NCI-H2196 treated with DMSO at 0.1 percent for 48 hours (cell line): ENCODE measurements at regions not wholly inside any gene's neighbourhood (a gene's known extent, or its start where the extent isn't known, plus 50 kb on each side); places are given as distances from the start of the nearest gene placed in this dataset.

Source experiments
- DNase-seq: peaks from one replicate; lab custom pipeline; 2025; ENCODE audit not compliant: unreplicated experiment; lab: John Stamatoyannopoulos, UW

DNA sequence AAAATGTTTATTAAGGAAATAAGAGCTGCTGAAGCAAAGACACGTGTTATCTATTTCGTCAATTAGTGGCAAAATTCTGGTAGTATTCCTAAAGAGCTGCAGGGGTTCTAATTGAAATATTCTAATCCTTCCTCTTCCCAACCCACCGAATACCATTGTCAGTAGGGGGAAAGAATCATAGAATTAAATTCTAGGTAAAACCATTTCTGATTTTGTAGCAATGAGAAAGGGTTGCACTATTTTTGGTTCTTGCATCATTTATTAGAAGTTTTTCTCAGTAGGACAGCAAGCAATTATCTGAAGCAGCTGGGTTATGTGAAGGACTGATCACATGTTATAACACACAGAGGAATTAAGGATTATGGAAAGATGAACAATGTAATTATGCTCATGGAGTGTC lies 80.3 kb upstream of the SEMA6A start:
- no peak for DNase-seq

DNA sequence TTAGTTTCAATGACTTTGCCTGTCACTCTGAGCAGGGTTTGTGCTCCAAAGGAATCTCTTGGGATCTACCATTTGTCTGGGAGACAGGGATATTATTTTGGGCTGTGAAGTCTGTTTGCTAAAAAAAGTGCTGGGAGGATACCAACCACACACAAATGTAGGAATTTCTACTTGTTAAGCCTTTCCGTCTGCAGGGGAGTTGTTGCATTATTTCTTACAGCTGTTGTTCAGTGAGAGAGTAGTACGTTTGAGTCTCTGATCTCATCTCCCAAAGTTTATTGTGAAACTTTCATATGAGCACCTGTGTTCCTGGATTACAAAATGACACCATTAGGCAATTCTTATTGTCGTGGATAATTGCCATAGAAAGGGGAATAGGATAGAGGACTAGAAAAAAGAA lies 78.3 kb upstream of the SEMA6A start:
- no peak for DNase-seq

DNA sequence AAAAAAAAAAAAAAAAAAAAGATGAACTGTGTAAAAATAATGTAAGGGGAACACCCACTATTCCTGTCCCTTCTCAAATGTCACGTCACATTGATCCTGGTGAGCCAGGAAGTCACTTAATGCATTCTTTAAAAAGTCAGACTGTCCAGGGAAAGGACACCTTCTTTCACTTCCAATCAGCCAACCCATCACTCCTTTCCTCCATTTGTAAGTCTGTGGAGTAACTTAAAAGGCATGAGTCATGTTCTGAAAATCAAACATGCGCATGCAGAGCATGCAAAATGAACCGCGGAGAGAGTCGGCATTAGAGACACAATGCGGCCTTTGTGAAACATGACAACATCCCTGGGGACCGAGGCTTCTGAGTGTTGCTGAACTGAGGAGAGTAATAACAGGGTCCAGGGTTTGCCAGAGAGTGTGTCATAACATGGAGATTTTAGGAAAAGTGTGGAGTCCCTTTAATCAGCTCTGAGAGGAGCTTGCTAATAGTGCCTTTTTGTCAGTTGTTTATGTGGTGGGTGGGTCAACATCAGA lies 77.6 kb upstream of the SEMA6A start:
- DNase-seq = no peak

DNA sequence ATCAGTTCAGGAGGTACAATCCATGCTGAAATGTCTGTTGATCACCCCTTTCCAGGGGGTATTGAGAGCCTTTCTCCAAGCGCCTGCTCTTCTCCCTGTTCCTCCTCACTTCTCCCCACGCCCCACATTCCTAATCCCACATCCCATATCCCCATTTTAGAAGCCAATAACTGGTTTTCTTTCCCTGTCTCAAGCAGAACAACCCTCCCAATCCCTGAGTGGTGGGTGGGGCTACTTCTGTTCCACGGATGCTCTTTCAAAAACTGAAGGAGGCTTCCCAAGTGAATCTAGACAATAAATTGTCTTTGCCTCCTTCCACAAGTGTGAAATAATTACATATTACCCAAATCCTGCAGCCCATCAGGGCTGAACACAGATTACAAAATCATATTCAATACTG lies 77.0 kb upstream of the SEMA6A start:
- DNase-seq = no peak

DNA sequence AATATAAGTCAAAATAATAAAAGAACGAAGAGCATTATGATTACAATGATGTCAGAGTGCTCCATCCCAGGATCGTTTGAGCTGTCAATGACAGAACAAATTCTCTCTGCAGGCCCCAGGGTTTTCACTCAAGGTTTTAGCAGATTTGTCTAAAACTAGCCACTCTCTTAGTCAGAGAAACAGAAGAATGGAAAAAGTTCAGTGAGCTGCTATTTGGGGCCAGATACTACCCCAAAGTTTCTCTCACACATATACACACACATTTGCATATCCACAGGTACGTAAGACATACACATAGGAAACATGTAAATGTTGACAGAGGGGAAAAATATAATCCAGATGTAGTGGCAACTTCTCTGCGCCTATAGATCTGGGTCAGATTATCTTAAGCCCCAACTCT lies 76.3 kb upstream of the SEMA6A start:
- no peak for DNase-seq

DNA sequence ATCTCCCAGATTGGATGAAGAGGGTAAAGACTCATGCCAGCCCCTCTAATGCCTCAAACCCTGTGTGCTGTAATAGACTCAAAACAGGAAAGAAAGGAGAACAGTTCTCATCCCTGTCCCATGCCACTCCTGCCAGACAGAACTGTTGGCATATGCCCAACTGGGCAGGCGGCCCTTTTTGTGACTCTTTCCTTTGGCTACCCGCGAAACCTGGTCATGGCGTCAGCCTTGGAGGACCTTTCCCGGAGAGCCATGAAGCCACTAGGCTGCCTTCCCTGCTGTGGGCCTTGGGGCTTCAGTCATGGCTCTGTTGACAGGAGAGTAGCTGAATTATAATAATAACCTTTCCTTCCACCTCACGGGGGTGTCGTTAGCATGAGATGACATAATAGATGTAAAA lies 75.9 kb upstream of the SEMA6A start:
- DNase-seq = no peak

DNA sequence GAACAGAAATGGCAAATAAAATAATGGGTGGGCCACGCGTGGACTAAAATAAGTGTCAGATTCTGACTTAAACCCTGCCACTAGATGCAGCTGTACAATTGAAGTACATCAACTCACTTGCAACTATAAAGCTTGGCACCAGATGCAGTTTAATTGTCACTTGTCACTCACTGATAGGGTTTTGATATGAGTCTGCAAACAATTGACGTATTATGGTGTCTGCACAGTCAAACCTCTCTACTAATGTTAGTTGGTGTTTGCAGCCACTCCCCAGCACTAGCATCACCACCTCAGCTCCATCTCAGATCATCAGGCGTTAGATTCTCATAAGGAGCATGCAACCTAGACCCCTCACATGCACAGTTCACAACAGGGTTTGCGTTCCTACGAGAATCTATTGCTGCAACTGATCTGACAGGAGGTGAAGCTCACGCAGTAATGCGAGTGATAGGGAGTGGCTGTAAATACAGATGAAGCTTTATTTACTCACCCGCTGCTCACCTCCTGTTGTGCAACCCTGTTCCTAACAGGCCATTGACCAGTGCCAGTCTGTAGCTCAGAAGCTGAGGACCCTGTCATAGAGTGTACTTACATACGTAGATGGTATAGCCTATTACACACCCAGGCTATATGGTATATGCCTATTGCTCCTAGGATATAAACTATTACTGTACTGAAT lies 72.1 kb upstream of the SEMA6A start:
- no peak for DNase-seq

DNA sequence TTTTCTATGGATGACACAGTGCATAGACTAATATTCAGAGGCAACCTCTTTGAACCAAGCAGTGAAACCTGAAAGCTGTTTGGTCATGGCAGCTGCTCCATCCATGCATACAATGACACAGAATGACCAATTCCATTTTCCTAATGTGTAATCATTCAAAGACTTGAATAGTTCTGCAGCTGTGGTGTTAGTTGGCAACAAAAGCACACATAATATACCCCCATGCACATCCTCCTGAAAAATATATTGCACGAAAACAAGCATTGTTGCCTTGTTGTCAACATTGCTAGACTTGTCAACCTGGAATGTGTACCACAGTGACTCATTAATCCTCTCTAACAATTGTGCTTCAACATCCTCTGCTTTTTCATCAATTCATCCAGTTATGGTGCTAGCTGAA lies 71.0 kb upstream of the SEMA6A start:
- DNase-seq = no peak

DNA sequence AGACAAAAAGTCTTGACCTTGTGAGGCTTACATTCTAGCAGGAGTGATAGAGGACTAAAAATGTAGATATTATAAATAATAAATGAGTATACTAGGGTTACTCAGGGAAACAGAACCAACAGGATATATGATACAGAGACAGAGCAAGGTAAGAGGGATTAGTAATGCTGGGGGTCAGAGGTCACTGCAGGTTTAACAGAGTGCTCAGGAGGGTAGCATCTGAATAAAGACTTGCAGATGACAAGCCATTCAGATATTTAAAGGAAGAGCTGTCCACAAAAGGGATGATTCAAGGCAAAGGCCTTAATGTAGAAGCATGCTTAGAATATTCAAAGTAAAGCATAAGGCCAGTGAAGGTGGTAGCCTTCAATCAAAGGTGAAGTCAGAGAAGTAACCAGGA lies 65.6 kb upstream of the SEMA6A start:
- no peak for DNase-seq

DNA sequence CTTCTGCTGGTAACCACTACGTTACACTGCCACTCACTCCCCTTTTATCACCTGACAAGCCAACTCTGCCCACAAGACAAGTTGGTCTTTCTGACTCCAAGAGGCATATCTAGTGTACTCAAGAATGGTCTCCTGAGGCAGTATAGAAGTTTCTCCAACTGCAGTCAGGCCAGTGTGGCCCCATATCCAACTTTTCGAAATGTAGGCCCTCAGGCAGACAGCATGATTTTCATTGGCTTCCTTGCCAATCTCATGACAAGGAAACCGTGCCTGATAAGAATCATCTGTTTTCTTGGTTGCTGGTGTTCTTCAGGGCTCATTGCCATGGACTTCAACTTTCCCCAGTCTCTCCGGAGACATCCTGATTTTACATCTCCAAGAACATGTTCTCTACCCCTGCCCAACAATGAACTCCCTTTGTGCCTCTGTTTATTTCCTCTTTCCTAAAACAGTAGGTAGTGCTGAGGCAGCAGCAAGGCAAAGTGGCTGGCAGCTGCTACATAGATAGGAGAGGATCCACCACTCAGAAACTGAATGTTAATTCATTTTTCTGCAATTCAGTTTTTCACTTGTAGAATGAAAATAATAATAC lies 62.6 kb upstream of the SEMA6A start:
- DNase-seq = no peak

DNA sequence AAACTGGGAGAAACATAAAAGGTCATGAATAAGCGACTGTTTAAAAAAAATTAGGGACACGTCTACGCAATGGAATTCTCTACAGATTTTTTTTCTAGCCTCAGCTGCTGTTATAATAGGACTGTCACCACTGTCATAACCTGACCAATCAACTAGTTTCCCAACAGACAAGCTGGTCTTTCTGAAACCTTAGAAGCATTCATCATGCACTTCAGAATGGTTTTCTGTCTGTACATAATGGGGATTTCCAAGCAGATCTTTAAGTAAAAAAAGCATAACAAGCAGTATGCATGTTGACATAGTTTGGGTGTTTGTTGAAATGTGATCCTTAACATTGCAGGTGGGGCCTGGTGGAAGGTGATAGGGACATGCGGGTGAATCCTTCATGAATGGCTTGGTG lies 58.3 kb upstream of the SEMA6A start:
- DNase-seq = no peak

DNA sequence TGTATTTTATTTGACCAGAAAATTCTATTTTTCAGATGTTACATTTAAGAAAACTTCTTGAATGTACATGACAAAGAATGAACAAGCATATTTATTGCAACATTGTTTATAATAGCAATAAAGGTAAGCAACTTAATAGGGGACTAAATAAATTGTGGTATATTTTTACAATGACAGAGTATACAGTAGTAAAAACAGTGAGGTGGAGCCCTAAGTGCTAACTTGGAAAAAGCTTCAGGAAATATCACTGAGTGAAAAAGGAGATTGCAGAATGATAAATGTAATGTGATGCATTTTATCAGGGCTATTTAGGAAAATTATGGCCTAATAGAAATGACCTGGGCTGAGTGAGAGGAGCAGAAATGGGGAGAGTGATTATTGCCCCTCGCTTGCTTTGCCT lies 56.5 kb upstream of the SEMA6A start:
- no peak for DNase-seq

DNA sequence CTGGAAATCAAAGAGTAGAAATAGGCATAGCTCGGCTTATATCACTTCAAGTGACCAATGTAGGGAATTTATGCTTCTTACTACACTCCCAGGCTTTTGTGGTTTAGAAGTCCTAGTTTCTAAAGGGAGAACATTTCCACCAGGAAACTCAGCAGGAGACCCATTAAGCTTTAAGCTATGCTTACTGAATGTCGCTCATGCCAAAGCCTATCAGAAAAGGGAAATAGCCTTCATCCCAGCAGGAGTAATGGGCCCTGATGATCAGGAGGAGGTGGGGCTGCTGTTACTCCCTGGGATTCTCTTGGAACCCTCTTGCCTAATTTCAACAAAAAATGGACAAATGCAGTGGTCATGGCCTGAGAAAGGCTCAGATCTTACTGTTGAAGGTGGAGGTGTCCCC lies 54.5 kb upstream of the SEMA6A start:
- DNase-seq = no peak

DNA sequence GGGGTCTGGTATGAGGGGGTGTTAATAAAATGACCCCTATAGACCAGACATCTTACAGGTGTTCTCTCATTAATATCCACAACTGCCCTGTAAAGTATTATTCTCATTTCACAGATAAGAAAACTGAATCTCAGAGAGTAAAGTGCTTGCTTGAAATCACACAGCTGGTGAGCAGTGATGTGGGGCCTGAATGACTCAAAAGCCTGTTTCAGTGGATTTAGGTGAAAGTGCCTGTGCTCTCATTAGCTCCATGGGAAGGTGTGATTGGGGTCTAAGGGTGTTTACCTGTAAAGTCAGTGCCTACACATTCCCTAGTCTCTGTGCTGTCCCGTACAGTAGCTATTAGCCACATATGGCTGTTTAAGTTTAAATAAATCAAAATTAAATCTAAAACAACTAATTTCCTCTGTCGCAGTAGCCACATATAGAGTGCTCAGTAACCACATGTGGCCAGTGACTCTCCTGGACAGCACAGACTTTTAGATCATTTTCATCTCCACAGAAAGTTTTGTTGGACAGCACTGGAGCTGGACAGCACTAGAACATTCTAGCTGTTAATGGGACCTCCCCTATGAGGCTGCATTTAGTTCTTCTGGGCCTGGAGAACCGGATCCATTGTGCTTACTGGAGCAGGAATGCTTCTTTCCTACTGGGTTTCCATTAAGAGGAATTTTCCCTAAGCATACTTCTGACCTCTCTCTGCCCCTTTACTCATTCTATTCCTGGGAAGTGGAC lies 52.5 kb upstream of the SEMA6A start:
- no peak for DNase-seq

DNA sequence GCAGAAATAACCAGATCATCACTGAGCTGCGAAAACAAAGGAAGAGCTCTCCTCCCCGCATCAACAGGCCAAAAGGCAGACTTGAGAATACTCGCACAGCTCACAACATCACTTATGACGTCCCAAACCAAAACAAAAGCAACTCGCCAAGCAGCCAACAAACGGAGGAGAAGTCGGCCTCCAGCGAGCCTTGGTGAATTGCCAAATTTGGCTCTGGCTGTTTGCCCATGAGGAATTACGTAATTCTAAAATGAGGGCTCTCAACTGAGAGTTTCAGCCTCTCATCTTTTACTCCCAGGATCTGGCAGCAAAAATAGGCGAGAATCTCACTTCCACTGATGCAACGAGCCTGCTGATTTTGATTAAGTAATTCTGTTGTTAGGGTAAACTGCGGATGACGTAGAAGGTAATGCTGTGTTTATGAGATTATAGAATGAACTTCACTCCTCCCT lies 51.7 kb upstream of the SEMA6A start:
- peak; percentile 5 for DNase-seq
